Cardiac muscle cell (in vitro differentiated cells and primary cell): ENCODE measurements at regions not wholly inside any gene's neighbourhood (a gene's known extent, or its start where the extent isn't known, plus 50 kb on each side); places are given as distances from the start of the nearest gene placed in this dataset.

Source experiments
- DNase-seq, 2 donors: peaks; one replicate each; pipeline versions ENCODE4 v3.0.0 to v3.0.0-alpha.2; 2010 to 2017; ENCODE audit warnings: low read depth in 1 of 2, low spot score in 1 of 2
- H3K27ac ChIP-seq: fragments of 200-600 bp; sonication (generic); 2 replicates; pipeline ENCODE4 v1.5.1; 2016
- H3K27me3 ChIP-seq: fragments of 200-600 bp; sonication (generic); 2 replicates; pipeline ENCODE4 v1.6.0; 2016; ENCODE audit warnings: control low read depth
- H3K36me3 ChIP-seq: fragments of 200-600 bp; sonication (generic); 2 replicates; pipeline ENCODE4 v1.5.1; 2016; ENCODE audit warnings: control low read depth
- H3K4me1 ChIP-seq: fragments of 200-600 bp; sonication (generic); 2 replicates; pipeline ENCODE4 v1.8.1; 2017; ENCODE audit warnings: low read depth, mild to moderate bottlenecking, mixed run types
- H3K4me3 ChIP-seq: fragments of 200-600 bp; sonication (generic); 2 replicates; pipeline ENCODE4 v1.5.1; 2016; ENCODE audit warnings: mild to moderate bottlenecking
- H3K9me3 ChIP-seq: fragments of 200-600 bp; sonication (generic); 2 replicates; pipeline ENCODE4 v1.5.1; 2017; ENCODE audit warnings: low read depth, mild to moderate bottlenecking, control low read depth
- CTCF ChIP-seq: IDR thresholded peaks from 2 replicates; pipeline ENCODE4 v1.5.1; 2012; ENCODE audit warnings: low read depth, mild to moderate bottlenecking, low read length

GRCh38 chr16:51399908-51400670 is 249.0 kb upstream of the SALL1 start:
- no peak for TF ChIP-seq CTCF
- DNase-seq: peak in 1 of 2 donors; percentile 89
- Histone ChIP-seq H3K27ac (no peak overlapping the region), H3K9me3 (no peaks in the 10 kb centered on the region), H3K27me3 (no peaks in the 10 kb centered on the region), H3K4me1 (no peaks in the 10 kb centered on the region), H3K36me3 (no peaks in the 10 kb centered on the region), H3K4me3 (no peak overlapping the region)

- no peak overlapping the region for H3K4me3 ChIP-seq
- no peaks in the 10 kb centered on the region for H3K4me1 ChIP-seq
- no peak for TF ChIP-seq CTCF
Observed at GRCh38 chr16:51394421-51394820, 243.4 kb upstream of the SALL1 start.

GRCh38 chr16:51393381-51394005 is 242.4 kb upstream of the SALL1 start:
- DNase-seq: no peak
- Histone ChIP-seq H3K4me3 (no peak overlapping the region), H3K27ac (no peak overlapping the region), H3K36me3 (no peaks in the 10 kb centered on the region), H3K4me1 (no peaks in the 10 kb centered on the region), H3K27me3 (no peaks in the 10 kb centered on the region), H3K9me3 (no peaks in the 10 kb centered on the region)
- TF ChIP-seq CTCF: no peak

More at GRCh38 chr16:51394421-51394820, 243.4 kb upstream of the SALL1 start:
- no peaks in the 10 kb centered on the region for H3K9me3 ChIP-seq
- DNase-seq: no peak
- no peaks in the 10 kb centered on the region for H3K36me3 ChIP-seq
- no peak overlapping the region for H3K27ac ChIP-seq
- no peaks in the 10 kb centered on the region for H3K27me3 ChIP-seq

GRCh38 chr16:51392521-51393187 is 241.6 kb upstream of the SALL1 start:
- Histone ChIP-seq H3K4me3 (no peak overlapping the region), H3K27me3 (no peaks in the 10 kb centered on the region), H3K27ac (no peak overlapping the region), H3K36me3 (no peaks in the 10 kb centered on the region), H3K9me3 (no peaks in the 10 kb centered on the region), H3K4me1 (no peaks in the 10 kb centered on the region)
- peak in 1 of 2 donors; percentile 75 for DNase-seq
- no peak for TF ChIP-seq CTCF

- Histone ChIP-seq H3K4me1 (no peaks in the 10 kb centered on the region), H3K36me3 (no peaks in the 10 kb centered on the region), H3K27ac (no peak overlapping the region), H3K9me3 (no peaks in the 10 kb centered on the region), H3K4me3 (no peak overlapping the region), H3K27me3 (no peaks in the 10 kb centered on the region)
- TF ChIP-seq CTCF: no peak
- DNase-seq: peak in 1 of 2 donors; percentile 25
Observed at GRCh38 chr16:51391798-51392511, 240.9 kb upstream of the SALL1 start.
